SJSA1 (cell line): ENCODE measurements at regions not wholly inside any gene's neighbourhood (a gene's known extent, or its start where the extent isn't known, plus 50 kb on each side); places are given as distances from the start of the nearest gene placed in this dataset.

Experiments used
- DNase-seq, 2 experiments: peaks; one replicate each; pipeline ENCODE4 v3.0.0-alpha.2; 2015 to 2020; ENCODE audit warnings: low spot score in 2 of 2, low read depth in 1 of 2
- H3K27ac ChIP-seq: fragments of 250-450 bp; sonication (Bioruptor Pico); 2 replicates; pipeline ENCODE4 v1.5.1; 2020; ENCODE audit warnings: mild to moderate bottlenecking, moderate library complexity
- H3K27me3 ChIP-seq: fragments of 250-450 bp; sonication (Bioruptor Pico); replicated peaks from 2 replicates; pipeline ENCODE4 v1.5.1; 2020; ENCODE audit warnings: mild to moderate bottlenecking, moderate library complexity
- H3K36me3 ChIP-seq: fragments of 250-450 bp; sonication (Bioruptor Pico); 2 replicates; pipeline ENCODE4 v1.5.1; 2020; ENCODE audit warnings: mild to moderate bottlenecking
- H3K4me1 ChIP-seq: fragments of 250-450 bp; sonication (Bioruptor Pico); replicated peaks from 2 replicates; pipeline ENCODE4 v1.6.1; 2021; ENCODE audit warnings: mild to moderate bottlenecking
- H3K4me3 ChIP-seq: fragments of 250-450 bp; sonication (Bioruptor Pico); 2 replicates; pipeline ENCODE4 v1.5.1; 2020; ENCODE audit warnings: mild to moderate bottlenecking
- H3K9me3 ChIP-seq: fragments of 250-450 bp; sonication (Bioruptor Pico); replicated peaks from 2 replicates; pipeline ENCODE4 v1.5.1; 2020; ENCODE audit warnings: mild to moderate bottlenecking

DNA sequence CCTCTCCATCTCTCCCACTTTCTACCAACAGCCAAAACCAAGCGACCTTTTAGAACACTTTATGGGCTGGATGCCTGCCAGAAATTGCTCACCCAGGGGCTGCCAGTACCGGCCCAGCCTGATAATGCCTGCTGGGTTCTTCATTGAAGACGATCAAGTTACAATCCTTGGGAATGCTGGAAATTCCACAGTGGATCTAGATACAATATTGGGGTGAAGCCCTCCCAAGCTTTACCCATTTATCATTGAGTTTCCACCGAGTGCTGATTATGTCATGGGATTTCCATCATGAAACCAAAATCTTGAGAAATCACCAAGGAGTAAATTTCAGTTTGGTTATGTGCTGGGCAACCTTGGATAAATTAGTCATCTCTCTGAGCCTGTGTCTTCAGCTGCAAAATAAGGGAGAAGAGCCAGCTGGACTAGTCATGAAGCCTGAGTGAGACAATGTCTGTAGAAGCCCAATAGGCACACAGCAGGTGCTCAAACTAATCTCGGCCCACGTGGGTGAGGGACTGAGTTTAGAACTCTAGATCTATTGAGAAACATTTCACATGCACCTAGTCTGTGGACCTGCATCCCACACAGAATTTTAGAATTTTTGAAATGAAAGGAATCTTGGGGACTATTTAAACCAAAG, 75.5 kb upstream of the CLMN start:
- no peak for DNase-seq
- Histone ChIP-seq H3K4me1 (no peaks in the 10 kb centered on the region), H3K27me3 (no peaks in the 10 kb centered on the region), H3K4me3 (no peak overlapping the region), H3K36me3 (no peaks in the 10 kb centered on the region), H3K27ac (no peak overlapping the region), H3K9me3 (no peaks in the 10 kb centered on the region)

DNA sequence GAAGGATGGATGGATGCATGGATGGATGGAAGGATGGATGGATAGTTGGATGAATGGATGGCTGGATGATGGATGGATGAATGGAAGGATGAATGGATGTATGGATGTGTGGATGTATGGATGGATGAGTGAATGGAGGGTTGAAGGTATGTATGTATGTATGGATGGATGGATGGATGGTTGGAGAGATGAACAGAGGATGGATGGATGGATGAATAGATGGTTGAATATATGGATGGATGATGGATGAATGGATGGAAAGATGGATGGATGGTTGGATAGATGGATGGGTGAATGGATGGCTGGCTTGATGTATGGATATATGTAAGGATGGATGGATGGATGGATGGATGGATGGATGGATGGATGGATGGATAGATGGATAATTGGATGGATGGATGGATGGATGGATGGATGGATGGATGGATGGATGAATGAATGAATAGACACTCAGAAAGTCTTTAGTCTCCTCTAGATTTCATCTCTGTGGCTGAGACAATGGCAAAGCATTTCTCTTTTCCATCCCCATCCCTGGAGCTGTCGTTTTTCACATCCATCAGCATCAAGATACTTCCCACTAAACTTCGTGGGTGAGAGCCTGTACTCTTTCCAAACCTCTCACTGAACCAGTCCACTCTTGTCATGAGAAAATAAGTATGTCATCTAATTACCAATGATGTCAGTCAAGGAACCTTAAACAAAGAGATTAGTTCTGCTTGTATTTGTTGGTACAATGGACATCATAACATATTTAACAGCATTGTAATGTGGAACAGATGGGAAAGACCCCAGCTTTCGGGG, 74.8 kb upstream of the CLMN start:
- H3K27ac ChIP-seq, result no peak overlapping the region
- no peaks in the 10 kb centered on the region for H3K36me3 ChIP-seq
- H3K4me1 ChIP-seq, result no peaks in the 10 kb centered on the region
- no peak for DNase-seq
- H3K4me3 ChIP-seq, result no peak overlapping the region
- H3K27me3 ChIP-seq, result no peaks in the 10 kb centered on the region
- no peaks in the 10 kb centered on the region for H3K9me3 ChIP-seq

DNA sequence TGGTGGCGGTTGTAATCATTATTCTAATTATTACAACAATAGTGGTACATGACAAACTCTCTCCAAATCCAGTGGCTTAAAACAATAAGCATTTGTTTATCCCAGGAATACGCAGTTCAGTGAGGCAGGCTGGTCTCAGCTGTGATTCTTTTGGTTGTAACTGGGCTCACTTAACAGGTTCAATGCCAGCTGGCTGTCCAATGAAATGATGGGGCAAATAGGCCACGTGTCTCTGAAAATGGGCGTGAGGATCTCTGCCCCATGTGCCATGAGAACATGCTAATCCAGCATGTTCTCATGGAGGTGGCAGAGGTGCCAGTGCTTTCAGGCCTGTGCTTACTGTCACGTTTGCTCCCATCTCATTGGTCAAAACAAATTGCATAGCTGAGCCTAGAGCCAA, 73.1 kb upstream of the CLMN start:
- Histone ChIP-seq H3K4me3 (no peak overlapping the region), H3K9me3 (no peaks in the 10 kb centered on the region), H3K4me1 (no peaks in the 10 kb centered on the region), H3K27ac (no peak overlapping the region), H3K36me3 (no peaks in the 10 kb centered on the region), H3K27me3 (no peaks in the 10 kb centered on the region)
- DNase-seq, result no peak

DNA sequence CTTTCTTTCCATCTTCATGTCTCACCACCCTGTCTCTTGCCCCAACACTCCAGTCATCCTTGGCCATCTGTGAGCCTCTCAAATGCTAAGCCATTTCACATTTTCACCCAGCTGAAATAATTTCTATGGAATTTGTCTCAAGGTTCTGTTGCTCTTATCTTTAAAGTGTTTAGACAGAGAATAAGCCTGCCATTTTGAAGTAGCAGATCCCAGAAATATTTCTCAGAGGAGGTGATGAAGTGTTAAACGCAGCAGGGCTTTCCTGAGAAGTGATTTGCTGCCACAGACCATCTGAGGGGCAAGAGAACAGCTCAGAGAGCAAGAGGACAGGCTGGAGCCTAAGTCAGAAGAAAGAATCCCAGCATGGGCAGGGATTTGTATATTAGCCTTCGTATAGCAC, 71.6 kb upstream of the CLMN start:
- H3K27ac ChIP-seq, result no peak overlapping the region
- H3K4me3 ChIP-seq, result no peak overlapping the region
- no peaks in the 10 kb centered on the region for H3K9me3 ChIP-seq
- no peak for DNase-seq
- H3K4me1 ChIP-seq, result no peaks in the 10 kb centered on the region
- no peaks in the 10 kb centered on the region for H3K36me3 ChIP-seq
- H3K27me3 ChIP-seq, result no peaks in the 10 kb centered on the region

DNA sequence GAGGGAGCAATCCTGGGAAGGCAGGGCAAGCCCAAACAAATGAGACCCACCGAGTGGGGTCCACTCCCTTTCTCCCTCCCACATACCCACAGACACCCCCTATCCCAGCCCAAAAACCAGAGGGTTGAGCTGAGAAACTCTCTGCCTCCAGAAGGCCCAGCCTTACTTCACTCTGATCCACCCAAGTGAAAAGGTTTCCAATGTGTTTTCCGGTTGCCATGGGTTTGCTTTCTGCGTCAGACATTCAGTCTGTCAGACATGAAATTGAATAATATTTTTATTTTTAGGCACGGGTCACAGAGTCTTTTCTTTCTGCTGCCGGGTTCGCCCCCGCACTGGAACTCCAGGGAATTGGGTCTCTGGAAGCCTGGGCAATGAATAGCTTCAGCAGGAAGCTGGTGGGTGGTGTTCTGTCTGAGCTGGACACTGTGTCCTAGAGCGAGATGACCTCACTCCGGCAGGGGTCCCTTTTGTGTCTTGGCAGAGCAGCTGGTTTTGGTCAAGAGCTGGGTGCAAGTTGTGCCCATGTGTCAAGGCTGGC, 69.8 kb upstream of the CLMN start:
- H3K4me1 ChIP-seq, result no peaks in the 10 kb centered on the region
- no peak overlapping the region for H3K27ac ChIP-seq
- no peaks in the 10 kb centered on the region for H3K36me3 ChIP-seq
- no peaks in the 10 kb centered on the region for H3K27me3 ChIP-seq
- no peaks in the 10 kb centered on the region for H3K9me3 ChIP-seq
- H3K4me3 ChIP-seq, result no peak overlapping the region
- no peak for DNase-seq

DNA sequence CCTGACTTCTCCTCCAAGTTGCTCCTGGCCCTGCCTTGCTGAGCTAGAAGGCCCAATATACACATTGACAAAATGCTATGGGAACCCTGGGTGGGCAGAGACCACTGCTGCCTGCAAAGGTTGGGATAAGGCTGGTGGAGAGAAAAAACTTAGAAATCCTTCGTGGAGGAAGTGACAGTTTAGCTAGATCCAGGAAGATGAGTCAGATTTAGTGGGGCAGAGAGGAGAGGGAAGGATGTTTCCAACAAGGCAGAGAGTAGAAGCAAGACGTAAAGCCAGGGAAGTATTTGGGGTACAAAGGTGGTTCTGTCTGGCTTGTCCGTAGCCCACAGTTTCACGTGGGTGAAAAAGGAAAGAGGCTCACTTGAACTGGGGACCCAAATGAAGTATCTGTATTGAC, 69.0 kb upstream of the CLMN start:
- H3K27me3 ChIP-seq, result no peaks in the 10 kb centered on the region
- no peak overlapping the region for H3K4me3 ChIP-seq
- H3K9me3 ChIP-seq, result no peaks in the 10 kb centered on the region
- no peaks in the 10 kb centered on the region for H3K4me1 ChIP-seq
- no peak overlapping the region for H3K27ac ChIP-seq
- H3K36me3 ChIP-seq, result no peaks in the 10 kb centered on the region
- no peak for DNase-seq

DNA sequence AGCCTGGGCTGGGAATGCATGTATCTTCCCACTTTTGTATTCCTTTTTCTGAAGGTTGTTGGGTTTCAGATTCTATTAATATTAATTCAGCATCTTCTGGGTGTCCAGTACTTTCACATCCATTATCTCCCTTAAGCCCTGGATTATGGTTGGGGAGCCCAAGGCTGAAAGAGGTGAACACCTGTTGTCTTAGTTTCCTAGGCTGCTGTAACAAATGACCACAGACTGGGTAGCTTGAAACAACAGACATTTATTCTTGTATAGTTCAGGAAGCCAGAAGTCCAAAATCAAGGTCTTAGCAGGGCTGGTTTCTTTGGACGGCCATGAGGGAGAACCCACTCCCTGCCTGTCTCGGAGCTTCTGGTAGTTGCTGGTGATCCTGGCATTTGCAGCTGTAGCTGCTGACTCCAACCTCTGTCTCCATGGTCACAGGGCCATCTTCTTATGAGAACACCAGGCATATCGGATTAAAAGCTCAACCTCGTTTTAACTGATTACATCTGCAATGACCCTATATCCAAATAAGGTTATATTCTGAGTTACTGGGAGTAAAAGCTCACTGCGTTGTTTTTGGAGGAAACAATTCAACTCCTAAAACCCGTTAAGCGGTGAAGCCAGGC, 68.2 kb upstream of the CLMN start:
- Histone ChIP-seq H3K27me3 (no peaks in the 10 kb centered on the region), H3K4me1 (no peaks in the 10 kb centered on the region), H3K36me3 (no peaks in the 10 kb centered on the region), H3K4me3 (no peak overlapping the region), H3K9me3 (no peaks in the 10 kb centered on the region), H3K27ac (no peak overlapping the region)
- DNase-seq, result no peak

DNA sequence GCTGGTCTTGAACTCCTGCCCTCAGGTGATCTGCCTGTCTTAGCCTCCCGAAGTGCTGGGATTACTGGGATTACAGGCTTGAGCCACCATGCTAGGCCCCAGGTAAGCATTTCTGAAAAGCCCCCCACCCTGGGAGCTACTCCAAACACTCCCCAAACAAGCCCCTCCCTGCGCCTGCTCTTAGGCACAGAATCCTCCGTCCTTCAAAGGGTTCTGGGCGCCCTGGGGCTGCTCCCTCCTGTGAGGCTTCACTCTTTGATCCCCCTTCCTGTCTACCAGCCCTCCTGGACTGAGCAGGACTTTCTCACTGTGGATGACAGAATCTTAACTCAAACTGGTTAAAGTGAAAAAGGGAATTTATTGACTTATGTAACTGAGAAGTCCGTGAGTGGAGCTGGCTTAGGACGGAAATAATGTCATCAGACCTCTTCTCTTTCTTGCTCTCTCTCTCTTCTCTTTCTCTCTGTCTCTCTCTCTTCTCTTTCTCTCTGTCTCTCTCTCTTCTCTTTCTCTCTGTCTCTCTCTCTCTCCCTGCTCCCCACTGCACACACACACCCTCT, 66.9 kb upstream of the CLMN start:
- no peaks in the 10 kb centered on the region for H3K36me3 ChIP-seq
- no peak overlapping the region for H3K27ac ChIP-seq
- no peaks in the 10 kb centered on the region for H3K4me1 ChIP-seq
- no peaks in the 10 kb centered on the region for H3K9me3 ChIP-seq
- DNase-seq, result no peak
- H3K4me3 ChIP-seq, result no peak overlapping the region
- no peaks in the 10 kb centered on the region for H3K27me3 ChIP-seq

DNA sequence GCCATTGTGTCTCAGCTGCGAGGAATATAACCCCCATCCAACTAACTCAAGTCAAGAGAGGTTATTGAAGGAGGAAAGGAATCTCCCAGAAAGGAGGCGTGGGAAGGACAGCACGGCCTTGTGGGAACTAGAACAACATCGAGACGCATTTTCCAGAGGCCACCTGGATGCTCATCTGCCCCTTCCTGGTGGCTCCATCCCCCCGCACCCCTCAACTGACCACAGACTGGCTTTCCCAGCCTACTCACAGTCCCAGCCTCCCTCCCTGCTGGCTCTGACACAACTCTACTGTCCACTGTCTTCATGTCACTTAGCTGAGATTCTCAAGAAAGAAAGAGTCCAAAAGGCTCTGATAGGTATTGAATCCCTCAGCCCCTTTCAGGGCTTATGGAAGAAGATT, 66.0 kb upstream of the CLMN start:
- Histone ChIP-seq H3K4me1 (no peaks in the 10 kb centered on the region), H3K9me3 (no peaks in the 10 kb centered on the region), H3K27me3 (no peaks in the 10 kb centered on the region), H3K4me3 (no peak overlapping the region), H3K27ac (no peak overlapping the region), H3K36me3 (no peaks in the 10 kb centered on the region)
- DNase-seq, result no peak

DNA sequence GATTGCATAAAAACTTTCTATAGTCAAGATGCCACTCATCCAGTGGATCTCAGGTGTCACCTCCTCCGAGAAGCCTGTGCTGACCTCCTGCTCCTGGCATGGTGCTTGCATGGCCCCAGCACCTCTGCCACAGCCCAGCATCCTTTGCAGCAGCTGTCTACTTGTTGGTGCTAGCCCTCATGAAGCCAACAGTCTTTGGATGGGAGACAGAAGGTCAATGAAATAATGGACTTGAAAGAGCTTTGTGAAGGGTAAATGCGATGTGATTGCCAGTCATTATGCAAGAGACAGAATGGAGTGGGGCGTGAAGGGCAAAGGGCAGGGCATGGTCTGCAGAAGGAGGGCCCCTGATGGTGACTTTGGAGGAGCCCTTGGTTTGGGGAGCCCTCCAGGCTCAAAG, 63.0 kb upstream of the CLMN start:
- no peaks in the 10 kb centered on the region for H3K4me1 ChIP-seq
- H3K9me3 ChIP-seq, result no peaks in the 10 kb centered on the region
- no peaks in the 10 kb centered on the region for H3K36me3 ChIP-seq
- H3K27me3 ChIP-seq, result no peaks in the 10 kb centered on the region
- no peak overlapping the region for H3K27ac ChIP-seq
- DNase-seq, result no peak
- no peak overlapping the region for H3K4me3 ChIP-seq

DNA sequence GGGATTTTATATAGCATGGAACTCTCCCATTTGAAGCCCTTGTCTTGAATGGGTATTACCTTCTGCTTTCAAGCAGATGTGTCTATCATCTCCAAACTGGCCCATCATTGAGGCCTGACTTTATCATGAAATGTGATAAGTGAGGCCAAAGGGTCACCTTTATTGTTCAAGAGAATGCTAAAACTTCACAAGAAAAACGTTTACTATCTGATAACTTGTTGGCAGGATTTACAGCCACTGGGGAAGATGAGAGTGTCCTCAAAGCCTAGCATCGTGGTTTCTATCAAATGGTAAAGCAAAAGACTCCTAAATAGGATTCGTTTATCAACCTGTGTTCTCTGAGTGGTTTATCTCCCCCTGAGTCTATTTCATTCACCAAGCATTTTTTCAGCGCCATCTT, 62.0 kb upstream of the CLMN start:
- Histone ChIP-seq H3K27ac (no peak overlapping the region), H3K4me1 (no peaks in the 10 kb centered on the region), H3K27me3 (no peaks in the 10 kb centered on the region), H3K4me3 (no peak overlapping the region), H3K36me3 (no peaks in the 10 kb centered on the region), H3K9me3 (no peaks in the 10 kb centered on the region)
- no peak for DNase-seq

DNA sequence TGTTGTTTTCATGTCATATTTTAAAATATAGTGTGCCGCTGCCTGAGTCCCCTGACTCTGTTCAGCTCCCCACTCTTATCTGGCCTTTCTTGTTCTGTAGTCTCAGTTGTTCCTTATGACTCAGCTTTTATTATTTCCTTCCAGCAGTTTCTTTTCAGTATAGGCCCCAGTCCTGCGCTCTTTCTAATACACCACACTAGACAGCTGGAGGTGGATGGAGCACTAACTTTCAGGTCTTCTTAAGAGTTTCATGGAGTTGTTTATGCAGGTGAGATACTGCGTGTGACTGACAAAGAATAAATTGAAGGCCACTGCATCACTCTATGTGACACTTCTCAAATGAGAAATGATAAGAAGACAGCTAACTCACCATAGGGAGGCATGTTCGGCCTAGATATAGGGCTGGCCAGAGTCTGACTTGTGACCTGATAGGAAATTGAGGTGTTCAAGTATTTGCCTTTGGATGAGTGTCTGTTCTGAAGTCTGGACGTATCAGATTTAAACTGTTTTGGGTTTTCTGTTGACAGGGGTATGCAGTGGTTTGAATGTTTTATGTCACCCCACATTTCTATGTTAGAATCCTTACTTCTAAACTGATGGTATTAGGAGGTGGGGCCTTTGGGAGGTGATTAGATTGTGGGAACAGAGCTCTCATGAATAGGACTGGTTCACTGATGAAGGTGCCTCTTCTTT, 60.8 kb upstream of the CLMN start:
- DNase-seq, result no peak
- H3K27me3 ChIP-seq, result no peaks in the 10 kb centered on the region
- no peaks in the 10 kb centered on the region for H3K36me3 ChIP-seq
- no peak overlapping the region for H3K27ac ChIP-seq
- H3K9me3 ChIP-seq, result no peaks in the 10 kb centered on the region
- H3K4me1 ChIP-seq, result no peaks in the 10 kb centered on the region
- H3K4me3 ChIP-seq, result no peak overlapping the region

DNA sequence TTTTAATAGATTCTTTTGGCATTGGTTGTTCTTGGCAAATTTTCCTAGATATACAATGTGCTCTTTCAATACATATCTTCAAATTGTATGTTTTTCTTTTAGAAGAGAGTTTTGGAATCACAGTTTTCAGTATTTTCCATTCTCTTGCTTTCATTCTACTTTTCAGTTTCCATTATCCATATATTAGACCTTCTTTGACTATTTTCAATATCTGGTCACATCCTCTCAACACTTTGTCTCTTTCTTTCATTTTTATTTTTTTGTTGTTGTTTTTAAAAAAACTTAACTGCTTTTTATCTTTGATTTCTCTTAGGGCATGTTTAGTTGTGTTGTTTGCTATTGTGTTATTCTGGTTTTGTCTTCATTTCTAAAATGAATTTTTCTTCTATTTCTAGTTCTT, 59.9 kb upstream of the CLMN start:
- no peak overlapping the region for H3K27ac ChIP-seq
- H3K9me3 ChIP-seq, result no peaks in the 10 kb centered on the region
- H3K4me3 ChIP-seq, result no peak overlapping the region
- H3K27me3 ChIP-seq, result no peaks in the 10 kb centered on the region
- no peak for DNase-seq
- no peaks in the 10 kb centered on the region for H3K4me1 ChIP-seq
- H3K36me3 ChIP-seq, result no peaks in the 10 kb centered on the region
